GM12872 (cell line): ENCODE measurements at regions not wholly inside any gene's neighbourhood (a gene's known extent, or its start where the extent isn't known, plus 50 kb on each side); places are given as distances from the start of the nearest gene placed in this dataset.

Source experiments
- TF ChIP-seq, protein P1 (sequence below): IDR thresholded peaks from 3 replicates; pipeline ENCODE4 v1.5.1; 2011; ENCODE audit warnings: low read depth, mild to moderate bottlenecking, low read length, moderate library complexity; ENCODE audit not compliant: insufficient read depth

DNA sequence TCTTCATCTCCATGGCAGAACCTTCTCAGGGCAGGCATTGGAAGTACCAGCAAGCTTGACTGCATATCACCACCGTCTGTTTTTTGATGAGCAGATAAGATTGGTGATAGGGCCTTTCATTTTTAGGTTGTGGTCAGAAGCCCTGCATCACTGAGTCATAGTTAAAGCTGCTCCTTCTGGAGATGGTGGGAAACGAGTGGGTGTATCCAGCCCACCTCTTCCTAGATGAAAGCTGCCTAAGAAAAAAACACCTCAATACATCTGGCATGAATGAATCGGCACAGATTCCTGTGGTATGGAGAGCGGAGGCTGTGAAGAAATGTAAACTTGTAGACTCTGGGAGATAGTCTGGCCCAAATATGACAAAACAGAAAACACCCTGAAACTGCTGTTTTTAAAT lies 248.7 kb upstream of the EGLN3 start:
- TF ChIP-seq, protein P1, sequence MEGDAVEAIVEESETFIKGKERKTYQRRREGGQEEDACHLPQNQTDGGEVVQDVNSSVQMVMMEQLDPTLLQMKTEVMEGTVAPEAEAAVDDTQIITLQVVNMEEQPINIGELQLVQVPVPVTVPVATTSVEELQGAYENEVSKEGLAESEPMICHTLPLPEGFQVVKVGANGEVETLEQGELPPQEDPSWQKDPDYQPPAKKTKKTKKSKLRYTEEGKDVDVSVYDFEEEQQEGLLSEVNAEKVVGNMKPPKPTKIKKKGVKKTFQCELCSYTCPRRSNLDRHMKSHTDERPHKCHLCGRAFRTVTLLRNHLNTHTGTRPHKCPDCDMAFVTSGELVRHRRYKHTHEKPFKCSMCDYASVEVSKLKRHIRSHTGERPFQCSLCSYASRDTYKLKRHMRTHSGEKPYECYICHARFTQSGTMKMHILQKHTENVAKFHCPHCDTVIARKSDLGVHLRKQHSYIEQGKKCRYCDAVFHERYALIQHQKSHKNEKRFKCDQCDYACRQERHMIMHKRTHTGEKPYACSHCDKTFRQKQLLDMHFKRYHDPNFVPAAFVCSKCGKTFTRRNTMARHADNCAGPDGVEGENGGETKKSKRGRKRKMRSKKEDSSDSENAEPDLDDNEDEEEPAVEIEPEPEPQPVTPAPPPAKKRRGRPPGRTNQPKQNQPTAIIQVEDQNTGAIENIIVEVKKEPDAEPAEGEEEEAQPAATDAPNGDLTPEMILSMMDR: no peak

DNA sequence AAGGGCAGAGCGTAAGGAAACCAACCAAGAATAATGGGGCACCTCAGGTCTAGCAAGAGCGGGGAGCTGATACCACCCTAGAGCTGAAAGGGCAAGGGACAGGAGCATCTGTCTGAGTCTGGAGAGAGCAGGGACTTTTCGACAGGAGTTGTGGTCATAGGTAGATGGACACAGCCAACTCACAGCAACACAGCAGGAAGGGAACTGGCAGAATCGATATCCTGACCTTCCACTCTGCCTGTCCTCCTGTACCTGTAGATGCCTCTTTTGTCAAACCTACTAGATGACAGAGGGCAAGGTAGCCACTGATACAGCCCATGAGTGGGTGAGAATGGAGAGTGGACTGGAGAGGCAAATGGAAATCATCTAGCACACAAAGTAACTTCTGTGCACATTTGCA lies 247.2 kb upstream of the EGLN3 start:
- TF ChIP-seq, protein P1: no peak

DNA sequence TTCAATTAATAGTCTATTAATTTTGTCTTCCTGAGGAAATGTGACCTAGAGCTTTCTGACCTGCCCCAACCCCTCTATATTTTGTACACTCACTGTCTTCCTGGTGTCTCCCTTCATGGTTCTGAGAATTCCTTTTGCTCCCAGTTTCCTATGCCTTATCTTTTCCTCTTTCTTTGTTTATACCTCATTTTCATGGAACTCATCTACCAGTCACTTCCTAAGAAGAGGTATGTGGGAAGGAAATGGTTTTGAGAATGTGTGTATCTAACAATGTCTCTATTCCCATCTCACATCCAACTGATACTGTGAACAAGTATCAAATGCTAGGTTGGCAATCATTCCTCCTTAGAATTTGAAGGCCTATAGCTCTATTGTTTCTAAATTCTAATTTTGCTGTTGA lies 245.1 kb upstream of the EGLN3 start:
- TF ChIP-seq, protein P1: no peak

DNA sequence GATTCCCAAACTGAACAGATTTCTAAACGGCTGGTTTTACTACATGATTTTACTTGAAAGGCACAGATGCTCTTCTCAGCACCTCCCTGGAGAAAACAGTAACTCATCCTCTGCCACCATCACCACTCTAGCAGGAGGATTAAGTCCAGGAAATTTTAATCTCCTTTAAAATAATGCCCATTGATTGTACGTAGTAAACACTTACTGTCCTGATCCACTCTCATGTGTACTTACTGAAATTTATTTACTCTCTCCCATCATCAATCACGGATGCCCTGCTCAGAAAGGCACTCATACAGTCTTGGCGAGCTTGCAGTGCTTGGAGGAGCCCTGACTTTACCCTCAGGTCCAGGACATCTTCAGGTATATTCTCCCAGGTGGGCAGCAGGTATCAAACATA lies 239.8 kb upstream of the EGLN3 start:
- TF ChIP-seq, protein P1: no peak

DNA sequence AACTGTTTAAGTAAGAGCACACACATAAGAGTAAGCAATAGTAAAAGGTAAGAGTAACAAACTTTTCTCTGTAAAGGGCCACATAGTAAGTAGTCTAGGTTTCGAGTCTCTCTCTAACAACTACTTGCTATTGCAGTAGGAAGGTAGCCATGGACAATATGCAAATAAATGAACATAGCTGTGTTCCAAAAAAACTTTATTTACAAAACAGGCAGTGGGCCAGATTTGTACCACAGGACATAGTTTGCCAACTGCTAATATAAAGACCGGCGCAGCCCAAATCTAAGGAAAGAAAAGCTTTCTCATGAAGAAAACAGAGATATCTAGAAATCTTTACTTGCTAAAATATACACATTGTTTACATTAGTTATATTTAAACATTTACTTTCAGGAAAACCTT lies 239.0 kb upstream of the EGLN3 start:
- TF ChIP-seq, protein P1: no peak

DNA sequence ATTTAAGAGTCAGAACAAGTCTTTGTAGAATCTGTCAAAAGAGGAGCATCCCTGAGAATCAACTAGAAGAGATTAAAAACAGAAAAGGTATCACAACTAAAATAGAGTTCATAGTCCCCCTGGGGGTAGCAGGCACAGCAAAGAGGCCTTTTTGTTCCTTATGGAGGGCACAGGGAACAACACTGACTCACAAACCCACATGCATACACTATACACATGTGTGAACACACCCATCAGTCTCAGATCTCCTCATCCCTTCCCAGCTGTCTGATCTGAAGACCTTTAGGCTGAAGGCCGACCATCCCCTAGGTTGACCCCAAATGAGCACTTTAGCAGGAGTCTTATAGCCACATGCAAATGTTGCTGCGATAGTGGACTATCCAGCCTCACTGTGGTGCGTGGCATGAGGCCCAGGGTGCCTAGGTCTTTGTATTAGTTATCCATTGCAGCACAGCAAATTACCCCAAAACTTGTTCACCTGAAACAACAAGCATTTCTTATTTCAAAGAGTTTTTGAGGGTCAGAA lies 236.7 kb upstream of the EGLN3 start:
- TF ChIP-seq, protein P1: no peak

DNA sequence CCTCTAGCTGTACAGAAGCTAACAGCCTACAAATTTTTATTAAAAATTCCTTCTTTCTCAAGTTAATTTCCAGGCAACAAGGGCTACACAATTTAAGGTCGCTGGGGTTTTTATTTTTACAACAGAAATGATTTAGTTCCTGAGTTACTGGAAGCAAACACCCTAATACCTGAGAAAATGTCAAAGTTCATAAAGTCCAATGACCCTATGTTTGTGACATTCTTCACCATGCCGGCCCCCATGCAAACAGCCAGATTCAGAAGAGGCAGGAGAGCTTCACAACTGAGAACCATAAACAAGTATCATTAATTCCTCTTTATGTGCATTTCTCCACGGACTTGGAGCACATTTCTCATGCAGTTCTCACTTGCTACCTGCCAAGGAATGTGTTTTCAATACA lies 236.2 kb upstream of the EGLN3 start:
- TF ChIP-seq, protein P1: no peak
